ENCODE measurements at regions not wholly inside any gene's neighbourhood (a gene's known extent, or its start where the extent isn't known, plus 50 kb on each side); places are given as distances from the start of the nearest gene placed in this dataset.

DNA sequence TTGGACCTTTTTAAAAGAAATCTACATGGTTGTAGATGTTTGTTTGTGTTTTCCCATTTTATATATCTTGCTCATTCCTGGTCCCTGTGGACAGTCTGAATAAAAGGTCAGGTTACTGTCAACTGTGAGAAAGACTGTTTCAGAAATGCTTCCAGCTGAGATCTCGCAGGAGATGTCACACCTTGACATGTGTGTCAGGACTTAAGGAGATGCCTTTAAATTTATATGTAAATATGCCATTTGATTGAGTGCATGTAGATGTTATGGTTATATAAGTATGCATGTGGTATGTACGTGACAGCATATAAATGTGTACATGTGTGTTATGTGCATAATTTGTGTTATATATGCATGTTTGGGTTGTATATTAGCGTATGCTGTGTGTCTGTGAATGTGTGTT is 2172.3 kb upstream of the CELF4 start:
- DNase-seq, result no peak
- TF ChIP-seq, protein P1, sequence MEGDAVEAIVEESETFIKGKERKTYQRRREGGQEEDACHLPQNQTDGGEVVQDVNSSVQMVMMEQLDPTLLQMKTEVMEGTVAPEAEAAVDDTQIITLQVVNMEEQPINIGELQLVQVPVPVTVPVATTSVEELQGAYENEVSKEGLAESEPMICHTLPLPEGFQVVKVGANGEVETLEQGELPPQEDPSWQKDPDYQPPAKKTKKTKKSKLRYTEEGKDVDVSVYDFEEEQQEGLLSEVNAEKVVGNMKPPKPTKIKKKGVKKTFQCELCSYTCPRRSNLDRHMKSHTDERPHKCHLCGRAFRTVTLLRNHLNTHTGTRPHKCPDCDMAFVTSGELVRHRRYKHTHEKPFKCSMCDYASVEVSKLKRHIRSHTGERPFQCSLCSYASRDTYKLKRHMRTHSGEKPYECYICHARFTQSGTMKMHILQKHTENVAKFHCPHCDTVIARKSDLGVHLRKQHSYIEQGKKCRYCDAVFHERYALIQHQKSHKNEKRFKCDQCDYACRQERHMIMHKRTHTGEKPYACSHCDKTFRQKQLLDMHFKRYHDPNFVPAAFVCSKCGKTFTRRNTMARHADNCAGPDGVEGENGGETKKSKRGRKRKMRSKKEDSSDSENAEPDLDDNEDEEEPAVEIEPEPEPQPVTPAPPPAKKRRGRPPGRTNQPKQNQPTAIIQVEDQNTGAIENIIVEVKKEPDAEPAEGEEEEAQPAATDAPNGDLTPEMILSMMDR (IDR thresholded peaks at IDR 0.05; ENCODE audit: insufficient read depth in 1 of 2, low read depth in 1 of 2, low read length in 1 of 2, severe bottlenecking in 1 of 2, unreplicated experiment in 1 of 2), result no peak
- H3K9me3 Mint-ChIP-seq (ENCODE audit: unreplicated experiment), result peaks cover 11% of the 10 kb centered on the region
- H3K36me3 ChIP-seq (ENCODE audit: control insufficient read depth, insufficient read depth, low read length), result no peaks in the 10 kb centered on the region
- H3K36me3 Mint-ChIP-seq (ENCODE audit: insufficient read depth, unreplicated experiment), result no peaks in the 10 kb centered on the region
- intact Hi-C loops (cut with micrococcal nuclease; ENCODE audit: unreplicated experiment), result loop anchor here (10.0 kb wide), 1 partner anchor 107 kb away; no protein-coding TSS in a partner anchor
- H3K27ac Mint-ChIP-seq (ENCODE audit: unreplicated experiment), result no peak overlapping the region
- H3K27me3 Mint-ChIP-seq (ENCODE audit: insufficient read depth, unreplicated experiment), result peaks cover 2% of the 10 kb centered on the region
- ChIA-PET CTCF (no interaction called here), POLR2A (no interaction called here)
- H3K4me1 ChIP-seq, result no peaks in the 10 kb centered on the region
- no peaks in the 10 kb centered on the region for H3K27me3 ChIP-seq (replicated peaks; ENCODE audit: control insufficient read depth, insufficient read depth, low read length)
- no peaks in the 10 kb centered on the region for H3K4me1 Mint-ChIP-seq (ENCODE audit: low read depth, unreplicated experiment)
- no peak overlapping the region for H3K4me3 ChIP-seq (ENCODE audit: low read depth, low read length)
- H3K4me3 Mint-ChIP-seq (ENCODE audit: unreplicated experiment), result no peak overlapping the region
- BruUV-seq (replicated peaks), result no TSS peak
- H3K9me3 ChIP-seq, result no peaks in the 10 kb centered on the region

DNA sequence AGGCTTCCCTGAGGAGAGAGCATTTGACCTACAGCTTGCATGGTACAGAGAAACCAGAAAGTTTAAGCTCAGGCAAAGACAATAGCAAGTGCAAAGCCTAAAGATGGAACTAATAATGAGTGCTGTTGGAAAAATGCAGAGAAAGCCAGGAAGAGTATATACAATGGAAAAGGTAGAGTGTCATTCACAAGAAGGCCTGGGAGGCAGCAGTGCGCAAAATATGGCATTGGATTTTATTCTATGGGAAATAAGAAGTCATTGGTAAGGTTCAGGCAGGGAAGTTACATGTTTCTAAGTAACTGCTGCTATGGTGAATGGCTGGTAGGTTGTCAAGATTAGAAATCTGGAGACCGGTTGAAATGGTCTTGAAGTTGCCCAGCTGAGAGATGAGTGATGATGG is 2167.3 kb upstream of the CELF4 start:
- no peak overlapping the region for H3K4me3 Mint-ChIP-seq (ENCODE audit: unreplicated experiment)
- no peaks in the 10 kb centered on the region for H3K36me3 Mint-ChIP-seq (ENCODE audit: insufficient read depth, unreplicated experiment)
- intact Hi-C loops (cut with micrococcal nuclease; ENCODE audit: unreplicated experiment), result loop anchor here (10.0 kb wide), 1 partner anchor 112 kb away; no protein-coding TSS in a partner anchor
- H3K27ac Mint-ChIP-seq (ENCODE audit: unreplicated experiment), result no peak overlapping the region
- no TSS peak for BruUV-seq (replicated peaks)
- CTCF ChIA-PET, result no interaction called here
- no peaks in the 10 kb centered on the region for H3K27me3 ChIP-seq (replicated peaks; ENCODE audit: control insufficient read depth, insufficient read depth, low read length)
- no peaks in the 10 kb centered on the region for H3K4me1 ChIP-seq
- no peaks in the 10 kb centered on the region for H3K36me3 ChIP-seq (ENCODE audit: control insufficient read depth, insufficient read depth, low read length)
- H3K9me3 ChIP-seq, result no peaks in the 10 kb centered on the region
- peaks cover 11% of the 10 kb centered on the region for H3K9me3 Mint-ChIP-seq (ENCODE audit: unreplicated experiment)
- no peak for DNase-seq
- no peak overlapping the region for H3K4me3 ChIP-seq (ENCODE audit: low read depth, low read length)
- H3K4me1 Mint-ChIP-seq (ENCODE audit: low read depth, unreplicated experiment), result no peaks in the 10 kb centered on the region
- POLR2A ChIA-PET, result no interaction called here
- peaks cover 2% of the 10 kb centered on the region for H3K27me3 Mint-ChIP-seq (ENCODE audit: insufficient read depth, unreplicated experiment)
- TF ChIP-seq, protein P1 (IDR thresholded peaks at IDR 0.05; ENCODE audit: insufficient read depth in 1 of 2, low read depth in 1 of 2, low read length in 1 of 2, severe bottlenecking in 1 of 2, unreplicated experiment in 1 of 2), result no peak

DNA sequence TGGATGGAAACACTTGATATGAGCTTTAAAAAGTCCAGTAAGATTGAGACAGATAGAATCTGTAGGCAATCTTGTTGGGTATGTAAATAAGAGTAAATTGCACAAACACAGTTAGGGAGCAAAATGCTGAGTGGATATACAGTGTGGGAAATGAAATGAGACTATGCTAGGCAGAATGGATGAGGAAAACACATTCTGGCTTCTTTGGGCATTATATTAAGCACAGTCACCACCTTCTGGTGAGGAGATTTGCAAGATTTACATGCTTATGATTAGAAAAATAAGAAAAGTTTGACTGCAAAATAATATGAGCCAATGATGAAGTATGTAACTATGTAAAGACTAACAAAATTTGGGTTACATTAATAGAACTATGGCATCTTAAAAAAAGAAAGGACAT is 2165.0 kb upstream of the CELF4 start:
- H3K9me3 ChIP-seq, result no peaks in the 10 kb centered on the region
- no peaks in the 10 kb centered on the region for H3K36me3 Mint-ChIP-seq (ENCODE audit: insufficient read depth, unreplicated experiment)
- BruUV-seq (replicated peaks), result no TSS peak
- ChIA-PET POLR2A (no interaction called here), CTCF (no interaction called here)
- no peak for DNase-seq
- H3K27ac Mint-ChIP-seq (ENCODE audit: unreplicated experiment), result no peak overlapping the region
- peaks cover 2% of the 10 kb centered on the region for H3K27me3 Mint-ChIP-seq (ENCODE audit: insufficient read depth, unreplicated experiment)
- H3K9me3 Mint-ChIP-seq (ENCODE audit: unreplicated experiment), result peaks cover 11% of the 10 kb centered on the region
- TF ChIP-seq, protein P1 (IDR thresholded peaks at IDR 0.05; ENCODE audit: insufficient read depth in 1 of 2, low read depth in 1 of 2, low read length in 1 of 2, severe bottlenecking in 1 of 2, unreplicated experiment in 1 of 2), result no peak
- no peak overlapping the region for H3K4me3 Mint-ChIP-seq (ENCODE audit: unreplicated experiment)
- no peaks in the 10 kb centered on the region for H3K27me3 ChIP-seq (replicated peaks; ENCODE audit: control insufficient read depth, insufficient read depth, low read length)
- no peaks in the 10 kb centered on the region for H3K36me3 ChIP-seq (ENCODE audit: control insufficient read depth, insufficient read depth, low read length)
- intact Hi-C loops (cut with micrococcal nuclease; ENCODE audit: unreplicated experiment), result loop anchor here (10.0 kb wide), 1 partner anchor 114 kb away; no protein-coding TSS in a partner anchor
- no peaks in the 10 kb centered on the region for H3K4me1 ChIP-seq
- H3K4me1 Mint-ChIP-seq (ENCODE audit: low read depth, unreplicated experiment), result no peaks in the 10 kb centered on the region
- H3K4me3 ChIP-seq (ENCODE audit: low read depth, low read length), result no peak overlapping the region

Measured in Caco-2 (cell line).